Osteoblast (primary cell): ENCODE measurements at regions not wholly inside any gene's neighbourhood (a gene's known extent, or its start where the extent isn't known, plus 50 kb on each side); places are given as distances from the start of the nearest gene placed in this dataset.

Source experiments
- DNase-seq: peaks from one replicate; pipeline ENCODE4 v3.0.0; 2011; ENCODE audit warnings: low spot score, mixed read lengths; ENCODE audit not compliant: insufficient read length; ENCODE audit errors: missing footprints
- H2AFZ ChIP-seq: 2 replicates; pipeline ENCODE4 v1.6.0; 2011; ENCODE audit warnings: mild to moderate bottlenecking, low read length
- H3K27ac ChIP-seq: 2 replicates; pipeline ENCODE4 v1.5.1; 2011; ENCODE audit warnings: mild to moderate bottlenecking, low read depth, low read length, moderate library complexity
- H3K27me3 ChIP-seq: 2 replicates; pipeline ENCODE4 v1.6.0; 2012; ENCODE audit warnings: mild to moderate bottlenecking, control low read depth, inconsistent platforms, low read length, moderate library complexity; ENCODE audit not compliant: insufficient read depth
- H3K36me3 ChIP-seq: 2 replicates; pipeline ENCODE4 v1.5.1; 2011; ENCODE audit warnings: mild to moderate bottlenecking, low read length, control low read depth, moderate library complexity; ENCODE audit not compliant: insufficient read depth
- H3K4me1 ChIP-seq: 2 replicates; pipeline ENCODE4 v1.5.1; 2011; ENCODE audit warnings: mild to moderate bottlenecking, low read length, control low read depth, moderate library complexity; ENCODE audit not compliant: insufficient read depth
- H3K4me2 ChIP-seq: 2 replicates; pipeline ENCODE4 v1.6.0; 2011; ENCODE audit warnings: mild to moderate bottlenecking, low read length; ENCODE audit not compliant: insufficient read depth
- H3K4me3 ChIP-seq: fragments of 200-600 bp; sonication (generic); 3 replicates; pipeline ENCODE4 v1.5.1; 2012; ENCODE audit warnings: mild to moderate bottlenecking, low read length, inconsistent platforms; ENCODE audit not compliant: insufficient read depth
- H3K79me2 ChIP-seq: 2 replicates; pipeline ENCODE4 v1.6.0; 2012; ENCODE audit warnings: mild to moderate bottlenecking, low read length, control low read depth, inconsistent platforms; ENCODE audit not compliant: insufficient read depth
- H3K9me3 ChIP-seq: 2 replicates; pipeline ENCODE4 v1.5.1; 2011; ENCODE audit warnings: low read depth, low read length, control low read depth
- H4K20me1 ChIP-seq: 2 replicates; pipeline ENCODE4 v1.6.0; 2012; ENCODE audit warnings: mild to moderate bottlenecking, low read length, control low read depth; ENCODE audit not compliant: insufficient read depth
- TF ChIP-seq, protein P1 (sequence below): IDR thresholded peaks from 2 replicates; pipeline ENCODE4 v1.5.1; 2011; ENCODE audit warnings: mild to moderate bottlenecking, low read depth, low read length, moderate library complexity; ENCODE audit errors: extremely low read depth

GRCh38 chr2:82075875-82076274 lies 1771.3 kb upstream of the LRRTM1 start:
- H4K20me1 ChIP-seq, result no peaks in the 10 kb centered on the region
- no peaks in the 10 kb centered on the region for H3K4me1 ChIP-seq
- H3K36me3 ChIP-seq, result no peaks in the 10 kb centered on the region
- H3K4me2 ChIP-seq, result no peak overlapping the region
- TF ChIP-seq, protein P1, sequence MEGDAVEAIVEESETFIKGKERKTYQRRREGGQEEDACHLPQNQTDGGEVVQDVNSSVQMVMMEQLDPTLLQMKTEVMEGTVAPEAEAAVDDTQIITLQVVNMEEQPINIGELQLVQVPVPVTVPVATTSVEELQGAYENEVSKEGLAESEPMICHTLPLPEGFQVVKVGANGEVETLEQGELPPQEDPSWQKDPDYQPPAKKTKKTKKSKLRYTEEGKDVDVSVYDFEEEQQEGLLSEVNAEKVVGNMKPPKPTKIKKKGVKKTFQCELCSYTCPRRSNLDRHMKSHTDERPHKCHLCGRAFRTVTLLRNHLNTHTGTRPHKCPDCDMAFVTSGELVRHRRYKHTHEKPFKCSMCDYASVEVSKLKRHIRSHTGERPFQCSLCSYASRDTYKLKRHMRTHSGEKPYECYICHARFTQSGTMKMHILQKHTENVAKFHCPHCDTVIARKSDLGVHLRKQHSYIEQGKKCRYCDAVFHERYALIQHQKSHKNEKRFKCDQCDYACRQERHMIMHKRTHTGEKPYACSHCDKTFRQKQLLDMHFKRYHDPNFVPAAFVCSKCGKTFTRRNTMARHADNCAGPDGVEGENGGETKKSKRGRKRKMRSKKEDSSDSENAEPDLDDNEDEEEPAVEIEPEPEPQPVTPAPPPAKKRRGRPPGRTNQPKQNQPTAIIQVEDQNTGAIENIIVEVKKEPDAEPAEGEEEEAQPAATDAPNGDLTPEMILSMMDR, result no peak
- no peaks in the 10 kb centered on the region for H3K27me3 ChIP-seq
- no peak overlapping the region for H3K4me3 ChIP-seq
- H3K9me3 ChIP-seq, result peaks cover 4% of the 10 kb centered on the region
- no peak overlapping the region for H2AFZ ChIP-seq
- H3K79me2 ChIP-seq, result no peaks in the 10 kb centered on the region
- H3K27ac ChIP-seq, result no peak overlapping the region
- DNase-seq, result no peak

DNA sequence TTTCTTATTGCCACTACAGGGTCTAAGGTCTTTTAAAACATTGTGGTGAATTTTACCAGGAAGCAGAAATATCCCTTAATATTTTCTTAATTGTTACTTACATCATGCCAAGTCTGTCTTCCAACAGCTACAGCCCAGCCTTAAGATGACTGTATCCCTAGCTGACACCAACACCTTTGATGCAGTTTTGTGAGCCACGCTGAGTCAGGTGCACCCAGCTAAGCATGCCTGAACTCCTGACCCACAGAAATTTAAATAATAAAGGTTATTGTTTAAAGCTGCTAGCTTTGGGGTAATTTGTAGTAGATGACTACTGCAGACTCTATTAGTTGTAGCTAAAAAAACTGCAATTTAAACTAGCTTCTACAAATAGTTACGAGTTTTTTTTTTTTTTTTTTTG lies 1757.9 kb upstream of the LRRTM1 start:
- H3K27ac ChIP-seq, result no peak overlapping the region
- no peak overlapping the region for H2AFZ ChIP-seq
- no peaks in the 10 kb centered on the region for H3K4me1 ChIP-seq
- TF ChIP-seq, protein P1, result no peak
- no peaks in the 10 kb centered on the region for H3K79me2 ChIP-seq
- H3K36me3 ChIP-seq, result no peaks in the 10 kb centered on the region
- DNase-seq, result no peak
- H4K20me1 ChIP-seq, result no peaks in the 10 kb centered on the region
- no peak overlapping the region for H3K4me2 ChIP-seq
- no peaks in the 10 kb centered on the region for H3K27me3 ChIP-seq
- H3K4me3 ChIP-seq, result no peak overlapping the region
- H3K9me3 ChIP-seq, result no peaks in the 10 kb centered on the region

DNA sequence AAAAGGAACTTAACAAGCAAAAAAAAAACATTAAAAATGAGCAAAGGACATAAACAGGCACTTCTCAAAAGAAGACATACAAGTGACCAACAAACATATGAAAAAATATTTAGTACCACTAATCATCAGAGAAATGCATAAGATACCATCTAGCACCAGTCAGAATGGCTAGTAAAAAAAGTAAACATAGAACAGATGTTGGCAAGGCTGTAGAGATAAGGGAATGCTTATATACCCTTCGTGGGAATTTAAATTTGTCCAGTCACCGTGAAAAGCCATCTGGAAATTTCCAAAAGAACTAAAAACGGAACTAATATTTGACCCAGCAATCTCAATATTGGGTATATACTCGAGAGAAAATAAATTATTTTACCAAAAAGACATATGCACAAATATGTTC lies 1751.3 kb upstream of the LRRTM1 start:
- Histone ChIP-seq H4K20me1 (no peaks in the 10 kb centered on the region), H3K27ac (no peak overlapping the region), H3K4me3 (no peak overlapping the region), H3K4me1 (no peaks in the 10 kb centered on the region), H2AFZ (no peak overlapping the region), H3K9me3 (no peaks in the 10 kb centered on the region), H3K36me3 (no peaks in the 10 kb centered on the region), H3K27me3 (no peaks in the 10 kb centered on the region), H3K4me2 (no peak overlapping the region), H3K79me2 (no peaks in the 10 kb centered on the region)
- DNase-seq, result no peak
- TF ChIP-seq, protein P1, result no peak

GRCh38 chr2:82043867-82044266 lies 1739.3 kb upstream of the LRRTM1 start:
- H3K4me2 ChIP-seq, result no peak overlapping the region
- no peaks in the 10 kb centered on the region for H4K20me1 ChIP-seq
- H3K79me2 ChIP-seq, result no peaks in the 10 kb centered on the region
- H3K4me3 ChIP-seq, result no peak overlapping the region
- no peak overlapping the region for H2AFZ ChIP-seq
- no peaks in the 10 kb centered on the region for H3K27me3 ChIP-seq
- no peaks in the 10 kb centered on the region for H3K4me1 ChIP-seq
- H3K27ac ChIP-seq, result no peak overlapping the region
- H3K9me3 ChIP-seq, result no peaks in the 10 kb centered on the region
- TF ChIP-seq, protein P1, result no peak
- DNase-seq, result no peak
- no peaks in the 10 kb centered on the region for H3K36me3 ChIP-seq
